Chondrocyte (in vitro differentiated cells): ENCODE measurements at regions not wholly inside any gene's neighbourhood (a gene's known extent, or its start where the extent isn't known, plus 50 kb on each side); places are given as distances from the start of the nearest gene placed in this dataset.

Source experiments
- DNase-seq: peaks from one replicate; pipeline ENCODE4 v3.0.0; 2021; ENCODE audit warnings: mixed read lengths, low spot score
- H3K27ac Mint-ChIP-seq: one replicate; pipeline ENCODE4 v1.8.0; 2021; ENCODE audit warnings: mild to moderate bottlenecking, moderate library complexity, mixed read lengths; ENCODE audit not compliant: unreplicated experiment
- H3K27me3 Mint-ChIP-seq: 2 replicates; pipeline ENCODE4 v1.8.0; 2021; ENCODE audit warnings: low read depth, mixed read lengths
- H3K36me3 Mint-ChIP-seq: 2 replicates; pipeline ENCODE4 v1.8.0; 2021; ENCODE audit warnings: low read depth, mixed read lengths
- H3K4me1 Mint-ChIP-seq: 2 replicates; pipeline ENCODE4 v1.8.0; 2021; ENCODE audit warnings: low read depth, mild to moderate bottlenecking, mixed read lengths
- H3K4me3 Mint-ChIP-seq: one replicate; pipeline ENCODE4 v1.8.0; 2021; ENCODE audit warnings: mild to moderate bottlenecking, moderate library complexity, mixed read lengths; ENCODE audit not compliant: unreplicated experiment
- H3K9me3 Mint-ChIP-seq: 2 replicates; pipeline ENCODE4 v1.8.0; 2021; ENCODE audit warnings: low read depth, mixed read lengths
- CTCF ChIP-seq: fragments of 200-600 bp; sonication (generic); IDR thresholded peaks from 2 replicates; pipeline ENCODE4 v1.5.0; 2021; ENCODE audit warnings: antibody characterized with exemption, mild to moderate bottlenecking, moderate library complexity

GRCh38 chr13:108496362-108497210 is 132.8 kb upstream of the MYO16 start:
- Mint-ChIP-seq H3K36me3 (peaks cover 2% of the 10 kb centered on the region), H3K27me3 (peaks cover 65% of the 10 kb centered on the region), H3K9me3 (no peaks in the 10 kb centered on the region), H3K4me1 (peaks cover 18% of the 10 kb centered on the region), H3K27ac (no peak overlapping the region), H3K4me3 (peak overlapping the region; percentile 64)
- TF ChIP-seq CTCF, result no peak
- DNase-seq, result no peak

GRCh38 chr13:108500711-108501110 is 128.7 kb upstream of the MYO16 start:
- Mint-ChIP-seq H3K9me3 (peaks cover 2% of the 10 kb centered on the region), H3K27ac (no peak overlapping the region), H3K36me3 (peaks cover 2% of the 10 kb centered on the region), H3K4me3 (no peak overlapping the region), H3K4me1 (peaks cover 11% of the 10 kb centered on the region), H3K27me3 (peaks cover 57% of the 10 kb centered on the region)
- no peak for TF ChIP-seq CTCF
- no peak for DNase-seq

GRCh38 chr13:108508263-108508662 is 121.1 kb upstream of the MYO16 start:
- H3K36me3 Mint-ChIP-seq, result no peaks in the 10 kb centered on the region
- H3K27ac Mint-ChIP-seq, result no peak overlapping the region
- no peak for DNase-seq
- H3K27me3 Mint-ChIP-seq, result peaks cover 29% of the 10 kb centered on the region
- H3K9me3 Mint-ChIP-seq, result peaks cover 6% of the 10 kb centered on the region
- H3K4me1 Mint-ChIP-seq, result no peaks in the 10 kb centered on the region
- H3K4me3 Mint-ChIP-seq, result no peak overlapping the region
- TF ChIP-seq CTCF, result peak; percentile 84

- H3K27ac Mint-ChIP-seq, result no peak overlapping the region
Observed at GRCh38 chr13:108525827-108526226, 103.6 kb upstream of the MYO16 start.

GRCh38 chr13:108526286-108526685 is 103.1 kb upstream of the MYO16 start:
- H3K4me1 Mint-ChIP-seq, result no peaks in the 10 kb centered on the region
- H3K27me3 Mint-ChIP-seq, result peaks cover 41% of the 10 kb centered on the region
- H3K36me3 Mint-ChIP-seq, result no peaks in the 10 kb centered on the region
- DNase-seq, result no peak
- H3K27ac Mint-ChIP-seq, result no peak overlapping the region
- peaks cover 2% of the 10 kb centered on the region for H3K9me3 Mint-ChIP-seq
- no peak for TF ChIP-seq CTCF
- no peak overlapping the region for H3K4me3 Mint-ChIP-seq

More at GRCh38 chr13:108525827-108526226, 103.6 kb upstream of the MYO16 start:
- H3K4me3 Mint-ChIP-seq, result no peak overlapping the region
- no peaks in the 10 kb centered on the region for H3K4me1 Mint-ChIP-seq
- no peak for DNase-seq
- no peaks in the 10 kb centered on the region for H3K36me3 Mint-ChIP-seq
- peaks cover 40% of the 10 kb centered on the region for H3K27me3 Mint-ChIP-seq
- TF ChIP-seq CTCF, result no peak
- peaks cover 2% of the 10 kb centered on the region for H3K9me3 Mint-ChIP-seq
